GM12892 (cell line): ENCODE measurements at regions not wholly inside any gene's neighbourhood (a gene's known extent, or its start where the extent isn't known, plus 50 kb on each side); places are given as distances from the start of the nearest gene placed in this dataset.

ENCODE experiments used
- POLR2A ChIP-seq: IDR thresholded peaks from 2 replicates; pipeline ENCODE4 v1.6.1; 2011; ENCODE audit warnings: low read depth, low read length, control low read depth
- POLR2AphosphoS5 ChIP-seq: IDR thresholded peaks from 2 replicates; pipeline ENCODE4 v1.6.1; 2011; ENCODE audit warnings: low read depth, low read length, control low read depth
- TAF1 ChIP-seq: IDR thresholded peaks from 2 replicates; pipeline ENCODE4 v1.6.1; 2011; ENCODE audit warnings: low read depth, mild to moderate bottlenecking, control low read depth, low read length, borderline replicate concordance

DNA sequence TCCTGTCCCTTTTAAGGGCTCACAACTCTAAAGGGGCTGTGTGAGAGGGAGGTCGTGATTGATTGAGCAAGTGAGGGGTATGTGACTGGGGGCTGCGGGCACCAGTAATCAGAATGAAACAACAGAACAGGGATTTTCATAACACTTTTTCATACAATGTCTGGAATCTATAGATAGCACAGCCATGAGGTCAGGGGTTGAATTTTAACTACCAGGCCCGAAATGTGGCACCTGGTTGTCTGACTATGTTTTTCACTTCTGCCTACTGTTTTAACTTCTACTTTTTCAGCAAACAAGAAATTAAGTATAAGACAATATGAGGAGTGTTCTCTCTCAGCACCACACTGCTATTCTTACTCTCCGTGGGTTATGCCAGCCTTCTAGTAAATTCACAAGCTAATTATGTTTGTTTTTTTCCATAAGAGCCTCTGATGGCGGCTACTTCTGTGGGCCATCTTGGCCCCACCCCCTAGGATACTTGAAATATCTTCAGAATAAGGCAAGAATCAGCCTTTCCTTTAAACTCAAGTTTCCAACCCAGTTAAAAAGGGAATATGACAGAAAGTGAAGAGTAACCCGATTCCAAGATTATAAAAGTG, 552.8 kb upstream of the CHORDC1 start:
- TF ChIP-seq POLR2A (no peak), POLR2AphosphoS5 (no peak), TAF1 (no peak)
